ENCODE measurements at regions not wholly inside any gene's neighbourhood (a gene's known extent, or its start where the extent isn't known, plus 50 kb on each side); places are given as distances from the start of the nearest gene placed in this dataset.

DNA sequence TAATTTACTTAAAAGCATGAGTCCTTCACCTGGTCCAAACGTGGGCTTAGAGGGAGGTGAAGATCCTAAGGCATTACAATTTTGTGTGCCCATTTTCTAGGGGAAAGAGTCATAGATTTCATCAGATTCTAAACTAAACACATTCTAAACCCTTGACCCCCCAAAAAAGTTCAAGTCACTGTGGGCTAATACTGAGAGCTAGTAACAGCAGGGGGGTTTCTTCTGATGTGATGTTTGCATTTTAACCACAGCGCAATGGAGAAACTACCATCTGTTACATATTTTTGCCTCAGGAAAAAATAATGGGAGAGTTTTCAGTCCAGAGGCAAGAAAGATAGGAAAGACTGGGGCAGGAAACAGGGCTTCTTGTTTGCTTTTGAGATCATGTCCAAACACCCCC is 110.8 kb upstream of the SLC1A3 start:
- no peak overlapping the region for H3K4me3 Mint-ChIP-seq (ENCODE audit: low read depth, unreplicated experiment)
- CTCF ChIA-PET: no interaction called here
- intact Hi-C loops (cut with micrococcal nuclease; ENCODE audit: unreplicated experiment): no loop called here
- H3K9me3 Mint-ChIP-seq (ENCODE audit: low read depth, unreplicated experiment): no peaks in the 10 kb centered on the region
- H3K27ac Mint-ChIP-seq (ENCODE audit: unreplicated experiment): no peak overlapping the region
- H3K27me3 Mint-ChIP-seq (ENCODE audit: unreplicated experiment): peaks cover 36% of the 10 kb centered on the region
- H3K36me3 Mint-ChIP-seq (ENCODE audit: insufficient read depth, unreplicated experiment): no peaks in the 10 kb centered on the region
- BruUV-seq (replicated peaks): no TSS peak
- TF ChIP-seq, protein P1, sequence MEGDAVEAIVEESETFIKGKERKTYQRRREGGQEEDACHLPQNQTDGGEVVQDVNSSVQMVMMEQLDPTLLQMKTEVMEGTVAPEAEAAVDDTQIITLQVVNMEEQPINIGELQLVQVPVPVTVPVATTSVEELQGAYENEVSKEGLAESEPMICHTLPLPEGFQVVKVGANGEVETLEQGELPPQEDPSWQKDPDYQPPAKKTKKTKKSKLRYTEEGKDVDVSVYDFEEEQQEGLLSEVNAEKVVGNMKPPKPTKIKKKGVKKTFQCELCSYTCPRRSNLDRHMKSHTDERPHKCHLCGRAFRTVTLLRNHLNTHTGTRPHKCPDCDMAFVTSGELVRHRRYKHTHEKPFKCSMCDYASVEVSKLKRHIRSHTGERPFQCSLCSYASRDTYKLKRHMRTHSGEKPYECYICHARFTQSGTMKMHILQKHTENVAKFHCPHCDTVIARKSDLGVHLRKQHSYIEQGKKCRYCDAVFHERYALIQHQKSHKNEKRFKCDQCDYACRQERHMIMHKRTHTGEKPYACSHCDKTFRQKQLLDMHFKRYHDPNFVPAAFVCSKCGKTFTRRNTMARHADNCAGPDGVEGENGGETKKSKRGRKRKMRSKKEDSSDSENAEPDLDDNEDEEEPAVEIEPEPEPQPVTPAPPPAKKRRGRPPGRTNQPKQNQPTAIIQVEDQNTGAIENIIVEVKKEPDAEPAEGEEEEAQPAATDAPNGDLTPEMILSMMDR (IDR thresholded peaks at IDR 0.05; ENCODE audit: unreplicated experiment): no peak
- H3K4me1 Mint-ChIP-seq (ENCODE audit: low read depth, unreplicated experiment): peaks cover 16% of the 10 kb centered on the region
- no peak for DNase-seq

DNA sequence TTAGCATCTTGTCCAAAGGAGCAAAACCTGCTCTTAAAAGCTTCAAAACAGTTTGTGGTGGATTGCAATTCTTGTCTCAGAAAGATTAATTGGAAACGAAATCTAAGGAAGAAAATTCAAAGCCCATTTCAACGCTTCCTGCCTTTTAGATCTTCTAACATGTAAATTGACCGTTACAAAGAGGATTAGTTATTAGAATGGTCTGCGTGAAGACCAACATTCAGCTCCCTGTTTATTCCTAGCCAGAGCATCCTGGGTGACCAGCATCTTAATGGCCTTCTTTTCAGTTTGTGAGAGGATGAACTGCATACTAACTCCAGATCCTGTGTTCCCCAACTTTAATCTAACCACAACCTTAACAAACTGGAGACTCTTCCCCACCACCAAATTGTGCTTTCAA is 109.9 kb upstream of the SLC1A3 start:
- TF ChIP-seq, protein P1 (IDR thresholded peaks at IDR 0.05; ENCODE audit: unreplicated experiment): no peak
- no TSS peak for BruUV-seq (replicated peaks)
- peaks cover 36% of the 10 kb centered on the region for H3K27me3 Mint-ChIP-seq (ENCODE audit: unreplicated experiment)
- CTCF ChIA-PET: no interaction called here
- H3K9me3 Mint-ChIP-seq (ENCODE audit: low read depth, unreplicated experiment): no peaks in the 10 kb centered on the region
- no peak overlapping the region for H3K27ac Mint-ChIP-seq (ENCODE audit: unreplicated experiment)
- DNase-seq: no peak
- H3K36me3 Mint-ChIP-seq (ENCODE audit: insufficient read depth, unreplicated experiment): no peaks in the 10 kb centered on the region
- peaks cover 12% of the 10 kb centered on the region for H3K4me1 Mint-ChIP-seq (ENCODE audit: low read depth, unreplicated experiment)
- no peak overlapping the region for H3K4me3 Mint-ChIP-seq (ENCODE audit: low read depth, unreplicated experiment)
- intact Hi-C loops (cut with micrococcal nuclease; ENCODE audit: unreplicated experiment): no loop called here

DNA sequence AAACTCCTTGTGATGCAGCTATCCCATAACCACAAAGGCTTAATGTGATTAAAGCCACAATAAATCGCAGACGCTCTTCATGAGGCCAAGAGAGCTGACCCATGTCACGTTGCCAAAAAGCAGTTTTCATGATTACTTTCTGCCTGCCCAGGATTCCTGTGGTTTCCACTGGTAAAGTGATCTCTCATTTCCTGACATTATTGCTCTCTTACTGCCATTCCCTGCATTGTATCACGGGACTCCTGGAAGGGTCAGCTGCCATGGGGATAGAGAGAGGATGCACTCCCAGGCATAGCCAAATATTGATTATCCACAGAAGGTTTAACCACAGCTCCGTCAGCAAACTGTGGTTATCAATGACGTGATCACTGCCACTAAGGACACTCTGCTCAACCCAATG is 103.8 kb upstream of the SLC1A3 start:
- DNase-seq: peak; percentile 44
- H3K27ac Mint-ChIP-seq (ENCODE audit: unreplicated experiment): no peak overlapping the region
- CTCF ChIA-PET: interaction anchor here (0.7 to 1.2 kb wide), 2 partner anchors 87 to 260 kb away, joined by 3 to 4 read pairs; partner anchors contain the start of gene NADK2

DNA sequence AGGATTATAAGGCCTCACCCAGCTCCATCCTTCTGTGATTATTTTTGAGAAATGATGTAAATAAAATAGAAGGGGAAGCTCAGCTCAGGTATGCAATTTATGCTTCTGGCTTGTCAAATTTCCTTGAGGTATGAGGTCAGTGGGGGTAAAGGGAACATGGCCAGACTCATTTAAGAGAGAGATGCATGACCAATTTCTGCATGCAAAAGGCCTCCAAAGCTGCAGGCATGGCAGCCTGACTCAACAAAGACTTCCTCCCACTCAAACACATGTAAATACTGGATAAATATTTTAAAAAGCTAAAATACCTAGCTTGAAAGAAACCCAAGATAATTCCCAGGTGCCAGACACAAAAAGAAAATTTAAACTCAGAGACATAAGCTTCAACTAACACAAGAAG is 101.4 kb upstream of the SLC1A3 start:
- intact Hi-C loops (cut with micrococcal nuclease; ENCODE audit: unreplicated experiment): loop anchor here (10.0 kb wide), 1 partner anchor 240 kb away; no protein-coding TSS in a partner anchor
- H3K27me3 Mint-ChIP-seq (ENCODE audit: unreplicated experiment): peaks cover 19% of the 10 kb centered on the region
- CTCF ChIA-PET: interaction anchor here (0.7 to 1.7 kb wide), 3 partner anchors 46 to 90 kb away, joined by 3 to 6 read pairs (median 6); no protein-coding TSS in a partner anchor
- H3K9me3 Mint-ChIP-seq (ENCODE audit: low read depth, unreplicated experiment): no peaks in the 10 kb centered on the region
- TF ChIP-seq, protein P1 (IDR thresholded peaks at IDR 0.05; ENCODE audit: unreplicated experiment): no peak
- H3K36me3 Mint-ChIP-seq (ENCODE audit: insufficient read depth, unreplicated experiment): no peaks in the 10 kb centered on the region
- no peak overlapping the region for H3K27ac Mint-ChIP-seq (ENCODE audit: unreplicated experiment)
- H3K4me1 Mint-ChIP-seq (ENCODE audit: low read depth, unreplicated experiment): peaks cover 11% of the 10 kb centered on the region
- DNase-seq: no peak
- BruUV-seq (replicated peaks): no TSS peak
- H3K4me3 Mint-ChIP-seq (ENCODE audit: low read depth, unreplicated experiment): no peak overlapping the region

More for the DNA sequence above, 103.8 kb upstream of the SLC1A3 start:
- TF ChIP-seq, protein P1 (IDR thresholded peaks at IDR 0.05; ENCODE audit: unreplicated experiment): no peak
- intact Hi-C loops (cut with micrococcal nuclease; ENCODE audit: unreplicated experiment): loop anchor here (10.0 kb wide), 1 partner anchor 238 kb away; no protein-coding TSS in a partner anchor
- peaks cover 12% of the 10 kb centered on the region for H3K27me3 Mint-ChIP-seq (ENCODE audit: unreplicated experiment)
- H3K9me3 Mint-ChIP-seq (ENCODE audit: low read depth, unreplicated experiment): no peaks in the 10 kb centered on the region
- H3K36me3 Mint-ChIP-seq (ENCODE audit: insufficient read depth, unreplicated experiment): no peaks in the 10 kb centered on the region
- BruUV-seq (replicated peaks): no TSS peak
- H3K4me1 Mint-ChIP-seq (ENCODE audit: low read depth, unreplicated experiment): peaks cover 11% of the 10 kb centered on the region
- H3K4me3 Mint-ChIP-seq (ENCODE audit: low read depth, unreplicated experiment): no peak overlapping the region
